GM12872 (cell line): ENCODE measurements at regions not wholly inside any gene's neighbourhood (a gene's known extent, or its start where the extent isn't known, plus 50 kb on each side); places are given as distances from the start of the nearest gene placed in this dataset.

Experiments
- CTCF ChIP-seq: IDR thresholded peaks from 3 replicates; pipeline ENCODE4 v1.5.1; 2011; ENCODE audit warnings: low read depth, mild to moderate bottlenecking, low read length, moderate library complexity; ENCODE audit not compliant: insufficient read depth

GRCh38 chr15:69787791-69788190 is 309.9 kb downstream of the TLE3 start:
- TF ChIP-seq CTCF: no peak

DNA sequence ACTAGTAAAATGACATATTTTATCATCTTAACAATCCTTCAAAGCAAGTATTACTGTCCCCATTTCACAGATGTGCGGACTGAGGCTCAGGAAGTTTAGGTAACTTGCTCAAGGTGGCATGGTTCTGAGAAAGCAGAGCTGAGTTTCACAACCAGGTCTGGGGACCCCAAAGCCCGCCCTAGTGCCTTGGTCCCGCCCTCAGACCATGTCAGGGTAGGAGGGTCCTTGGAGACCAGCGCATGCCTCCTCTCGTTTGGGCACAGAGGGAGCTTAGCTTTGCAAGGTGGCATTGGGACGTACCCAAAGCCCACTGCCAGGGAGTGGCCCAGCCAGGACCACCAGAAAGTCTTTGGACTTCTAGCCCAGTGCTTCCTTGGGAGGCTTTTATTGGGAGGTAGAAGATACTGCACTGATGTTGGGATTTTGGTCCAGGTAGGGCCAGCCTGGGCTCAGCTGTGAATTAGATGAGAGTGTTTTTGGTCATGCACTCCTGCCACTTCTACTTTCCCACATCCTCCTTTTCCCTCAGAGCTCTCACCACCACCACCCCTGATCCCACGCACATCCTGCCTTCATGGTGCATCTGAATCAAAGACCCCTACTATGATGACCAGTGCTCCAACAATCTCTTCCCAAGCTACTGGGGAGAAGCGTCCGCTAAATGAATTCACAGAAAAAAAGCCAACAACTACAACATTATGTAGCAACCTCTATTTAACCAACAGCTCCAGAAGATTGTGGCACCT is 307.9 kb downstream of the TLE3 start:
- TF ChIP-seq CTCF: no peak

GRCh38 chr15:69790632-69791031 is 307.1 kb downstream of the TLE3 start:
- no peak for TF ChIP-seq CTCF

GRCh38 chr15:69792823-69793222 is 304.9 kb downstream of the TLE3 start:
- no peak for TF ChIP-seq CTCF

DNA sequence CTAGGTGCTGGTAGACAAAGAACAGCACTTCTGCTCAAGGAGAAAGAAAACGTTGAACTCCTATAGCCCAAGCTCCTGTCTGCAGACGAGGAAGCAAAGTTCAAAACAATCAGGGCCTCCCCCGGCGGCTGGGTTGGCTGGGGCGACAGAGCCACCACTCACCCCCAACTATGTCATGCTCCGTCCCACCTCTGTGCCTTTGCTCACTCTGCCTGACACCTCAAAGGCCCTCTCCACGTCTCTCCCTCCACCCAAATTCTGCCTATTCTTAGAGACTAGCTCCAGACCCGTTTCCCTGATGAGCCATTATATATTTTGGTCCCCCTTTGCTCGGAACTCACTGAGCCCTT is 304.3 kb downstream of the TLE3 start:
- TF ChIP-seq CTCF: no peak

GRCh38 chr15:69793781-69794451 is 303.8 kb downstream of the TLE3 start:
- TF ChIP-seq CTCF: no peak

DNA sequence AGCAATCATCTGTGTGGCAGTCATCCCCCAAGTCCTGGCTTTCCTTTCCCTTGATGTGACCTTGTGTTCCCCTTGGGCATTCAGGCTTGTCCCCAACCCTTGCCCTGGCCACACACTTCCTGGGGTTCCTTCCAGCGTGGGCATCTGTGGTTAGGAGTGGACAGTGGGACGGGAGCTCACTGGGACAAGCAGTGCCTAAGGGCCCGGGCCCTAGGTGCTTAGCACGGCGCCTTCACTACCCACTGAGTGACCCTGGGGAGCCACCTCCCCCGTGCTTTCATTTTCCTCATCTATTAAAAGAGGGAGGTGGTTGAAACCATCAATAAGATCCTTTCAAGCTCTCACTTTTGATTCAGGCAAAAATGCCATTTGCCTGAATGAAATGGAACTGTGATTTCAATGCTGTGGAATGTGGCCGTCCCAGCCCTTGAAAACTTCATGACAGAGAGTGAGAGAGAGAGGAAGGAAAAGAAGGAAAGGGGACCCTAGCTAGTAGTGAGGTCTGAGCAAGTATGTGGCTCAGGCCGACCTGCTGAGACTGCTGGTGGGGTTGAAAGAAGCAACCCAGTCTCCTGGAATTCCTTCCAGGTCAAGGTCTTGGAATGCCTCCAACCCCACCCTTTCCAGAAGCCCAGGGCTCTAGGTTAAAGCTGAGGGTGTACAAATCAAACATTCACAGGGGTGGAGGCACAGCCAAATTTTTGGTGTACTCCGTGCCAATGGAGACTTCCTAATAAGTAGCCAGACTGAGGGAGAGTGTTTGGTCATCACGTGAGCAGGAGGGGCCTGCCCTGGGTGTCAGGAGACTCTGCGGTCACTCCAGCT is 302.9 kb downstream of the TLE3 start:
- TF ChIP-seq CTCF: no peak
